ENCODE measurements at regions not wholly inside any gene's neighbourhood (a gene's known extent, or its start where the extent isn't known, plus 50 kb on each side); places are given as distances from the start of the nearest gene placed in this dataset.

DNA sequence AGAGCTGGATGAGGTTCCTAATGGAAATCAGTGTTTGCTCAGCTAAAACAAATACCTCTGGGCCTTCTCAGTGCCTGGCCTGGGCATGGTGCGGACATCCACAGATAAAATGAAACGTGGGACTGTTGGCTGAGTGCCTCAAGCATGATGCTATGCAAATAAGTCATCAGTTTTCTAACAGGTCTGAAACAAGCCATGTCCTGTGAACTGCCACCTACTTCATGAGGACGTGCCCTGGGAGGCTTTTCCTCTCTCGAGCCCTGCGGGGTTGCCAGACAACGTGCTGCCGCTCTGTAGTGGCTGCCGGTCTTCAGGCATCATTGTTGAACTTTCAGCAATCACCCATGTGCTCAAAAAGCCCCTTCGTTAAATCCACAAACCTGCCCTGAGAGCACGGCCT is 240.4 kb upstream of the IRX2 start:
- DNase-seq (ENCODE audit: low read depth in 2 of 2): no peak

DNA sequence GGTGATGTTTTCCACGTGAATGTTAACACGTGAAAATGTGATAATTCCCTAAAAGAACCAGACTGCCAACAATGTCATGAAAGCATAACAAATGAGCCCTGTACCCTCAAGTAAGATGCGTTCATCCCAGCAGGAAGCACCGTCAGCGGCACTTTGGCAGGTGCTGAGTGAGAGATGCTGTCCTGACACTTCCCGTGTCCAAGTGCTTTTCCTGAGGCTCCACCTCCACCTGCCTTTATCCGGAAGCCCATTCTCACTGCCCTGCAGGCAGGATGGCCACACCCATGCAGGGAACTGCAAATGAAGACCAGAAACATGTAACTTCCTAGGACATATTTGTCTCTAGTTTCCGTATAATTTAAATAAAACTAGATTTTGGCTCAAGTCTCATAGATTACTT is 238.0 kb upstream of the IRX2 start:
- no peak for DNase-seq (ENCODE audit: low read depth in 2 of 2)

DNA sequence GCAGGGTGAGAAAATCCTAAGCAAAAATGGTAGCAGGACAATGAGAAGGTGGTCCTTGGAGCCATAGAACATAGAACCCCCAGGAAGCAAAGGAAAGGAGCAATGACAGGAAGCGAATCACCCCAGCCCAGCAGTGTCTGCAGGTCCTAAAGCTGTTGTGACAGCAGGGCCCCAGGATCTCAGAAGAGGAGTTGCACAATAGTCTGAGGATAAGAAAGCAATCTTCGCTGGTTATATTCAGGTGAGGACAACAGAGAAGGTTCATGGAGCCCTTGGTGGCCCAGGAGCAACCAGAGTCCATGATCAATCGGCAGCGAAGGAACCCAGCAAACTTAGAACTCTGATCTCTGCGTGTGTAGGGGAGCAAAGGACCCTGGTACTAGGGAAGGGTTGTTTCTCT is 234.8 kb upstream of the IRX2 start:
- no peak for DNase-seq (ENCODE audit: low read depth in 2 of 2)

DNA sequence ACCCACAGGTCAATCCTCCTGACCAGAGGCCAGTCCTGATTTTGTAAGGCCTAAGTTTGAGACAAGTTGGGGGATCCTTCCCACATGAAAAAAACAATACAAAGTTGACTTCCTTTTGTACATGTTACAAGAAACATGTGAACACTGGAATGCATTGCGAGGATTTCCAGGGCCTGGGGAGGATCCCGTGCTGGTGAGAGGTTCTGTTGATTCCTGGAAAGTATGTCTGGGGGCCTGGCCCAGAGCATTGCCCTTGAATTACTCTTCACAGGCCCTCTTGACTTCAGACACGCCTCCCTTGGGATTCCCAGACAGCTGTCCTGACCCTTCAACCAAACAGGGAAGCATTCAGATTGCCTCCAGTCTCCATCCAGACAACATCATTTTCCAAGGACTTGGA is 234.2 kb upstream of the IRX2 start:
- no peak for DNase-seq (ENCODE audit: low read depth in 2 of 2)

DNA sequence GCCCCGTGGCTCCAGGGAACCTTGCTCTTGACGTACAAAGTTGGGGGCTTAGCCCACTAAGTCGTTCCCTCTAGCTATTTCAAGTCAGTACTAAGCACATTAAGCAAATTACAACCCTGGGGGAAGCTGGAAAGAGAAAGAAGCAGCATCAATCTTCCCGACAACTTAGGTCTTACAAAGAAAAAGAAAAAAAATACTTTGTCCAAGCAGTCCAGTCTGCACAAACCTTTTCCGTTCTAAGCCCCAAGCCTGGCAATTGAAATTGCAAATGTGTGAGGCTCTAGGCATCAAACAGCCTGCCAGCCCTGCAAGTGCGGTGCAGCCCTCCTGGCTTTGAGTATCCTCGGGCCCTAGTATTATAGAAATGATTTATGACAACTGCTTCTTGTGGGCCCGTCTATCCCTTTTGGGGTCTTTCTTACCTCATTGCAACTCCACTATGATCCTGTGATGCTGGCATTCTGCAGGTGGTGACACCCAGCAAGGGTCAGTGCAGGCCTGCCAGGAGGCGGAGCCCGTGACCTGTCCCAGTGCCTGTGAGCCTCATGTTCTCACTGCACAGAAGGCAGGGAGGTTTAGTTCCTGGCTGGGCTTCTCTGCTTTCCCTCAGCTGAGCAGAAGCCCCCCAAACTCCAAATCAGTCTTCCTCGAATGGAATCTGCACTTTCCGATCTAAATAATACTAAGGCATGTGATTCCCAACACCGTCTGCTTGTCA is 232.3 kb upstream of the IRX2 start:
- no peak for DNase-seq (ENCODE audit: low read depth in 2 of 2)

DNA sequence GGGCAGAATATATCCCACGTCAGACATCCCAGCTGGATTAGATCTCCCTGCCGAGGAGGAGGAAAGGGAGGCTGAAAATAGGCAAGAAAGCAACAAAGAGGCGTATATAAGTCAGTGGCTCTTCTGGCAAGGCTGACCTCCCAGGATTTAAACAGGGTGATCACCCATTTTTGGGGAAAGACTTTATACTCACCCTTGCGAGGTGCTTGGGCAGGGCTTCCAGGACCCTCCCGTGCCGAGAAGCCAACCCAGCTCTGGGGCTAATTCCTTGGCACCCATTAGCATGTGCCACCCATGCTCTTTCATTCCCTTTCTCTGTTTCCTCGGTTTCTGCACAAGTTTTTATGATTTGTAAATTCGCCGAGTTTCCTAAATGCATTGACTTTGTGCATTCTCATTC is 230.2 kb upstream of the IRX2 start:
- DNase-seq (ENCODE audit: low read depth in 2 of 2): no peak

DNA sequence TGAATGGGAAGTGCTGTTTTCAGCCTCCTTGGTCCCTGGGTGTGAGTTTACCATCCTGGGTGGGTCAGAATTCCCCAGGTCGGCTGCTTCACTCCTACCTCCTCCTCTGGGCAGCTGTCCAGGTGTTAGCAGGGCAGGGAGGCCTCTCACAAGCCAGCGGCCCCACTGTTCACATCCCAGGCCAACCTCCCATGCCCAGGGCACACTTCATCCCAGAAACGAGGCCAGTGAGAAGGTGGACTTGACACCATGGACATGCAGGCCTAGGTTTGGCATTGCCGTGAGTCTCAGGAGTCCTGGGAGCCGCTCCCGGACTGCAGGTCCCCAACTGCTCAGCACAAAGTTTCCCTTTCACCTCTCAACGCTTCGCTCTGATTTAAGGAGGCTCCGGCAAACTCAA is 229.6 kb upstream of the IRX2 start:
- DNase-seq (ENCODE audit: low read depth in 2 of 2): no peak

DNA sequence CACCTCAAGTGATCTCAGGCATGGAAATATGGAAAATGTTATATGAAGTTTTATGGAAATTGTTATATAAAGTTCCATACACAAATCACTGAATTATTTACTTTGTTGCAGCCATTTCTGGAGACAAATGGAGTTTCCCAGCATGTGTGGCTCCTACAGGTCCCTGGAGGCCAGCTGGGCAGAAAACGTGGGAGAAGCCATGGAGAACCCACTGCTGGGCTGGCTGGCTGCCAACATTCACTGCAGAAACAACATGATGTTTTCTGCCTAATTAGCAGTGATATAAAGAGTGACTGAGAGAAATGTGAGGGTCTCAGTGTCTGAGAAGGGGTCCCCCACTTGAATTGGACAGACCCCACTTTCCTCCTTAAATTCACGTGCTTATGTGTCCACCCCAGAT is 208.8 kb upstream of the IRX2 start:
- no peak for DNase-seq (ENCODE audit: low read depth in 2 of 2)

DNA sequence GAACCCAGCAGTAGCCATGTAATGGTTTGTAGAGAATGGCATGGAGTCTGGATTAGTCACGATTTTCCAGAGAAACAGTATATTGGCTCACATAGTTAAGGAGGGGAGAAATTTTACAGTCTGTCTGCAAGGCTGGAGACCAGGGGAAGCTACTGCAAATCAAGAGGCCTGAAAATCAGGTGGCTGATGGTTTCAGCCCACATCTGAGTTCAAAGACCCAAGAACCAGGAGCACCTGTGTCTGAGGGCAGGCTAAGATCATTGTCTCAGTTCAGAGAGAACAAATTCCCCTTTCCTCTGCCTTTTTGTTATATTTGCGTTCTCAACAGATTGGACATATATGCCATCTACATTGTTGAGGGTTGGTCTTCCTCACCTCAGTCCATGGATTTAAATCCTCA is 207.5 kb upstream of the IRX2 start:
- no peak for DNase-seq (ENCODE audit: low read depth in 2 of 2)

DNA sequence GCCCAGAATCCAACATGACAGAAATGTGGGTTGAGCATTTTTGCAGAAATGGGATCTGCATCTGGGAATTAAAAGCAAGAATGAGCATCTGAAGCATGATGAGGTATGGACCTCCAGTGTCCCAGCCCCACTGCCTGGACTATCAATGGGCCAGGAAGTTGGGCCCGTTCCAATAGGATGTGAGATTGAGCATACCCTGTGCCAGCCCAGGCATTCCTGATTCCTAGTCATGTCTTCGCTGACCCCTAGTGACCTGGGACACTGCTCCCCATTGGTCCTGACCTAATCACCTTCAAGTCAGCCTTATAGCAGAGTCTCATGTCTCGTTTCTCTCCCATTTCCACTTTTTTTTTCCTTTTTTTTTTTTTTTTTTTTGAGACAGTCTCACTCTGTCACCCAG is 197.4 kb upstream of the IRX2 start:
- no peak for DNase-seq (ENCODE audit: low read depth in 2 of 2)

DNA sequence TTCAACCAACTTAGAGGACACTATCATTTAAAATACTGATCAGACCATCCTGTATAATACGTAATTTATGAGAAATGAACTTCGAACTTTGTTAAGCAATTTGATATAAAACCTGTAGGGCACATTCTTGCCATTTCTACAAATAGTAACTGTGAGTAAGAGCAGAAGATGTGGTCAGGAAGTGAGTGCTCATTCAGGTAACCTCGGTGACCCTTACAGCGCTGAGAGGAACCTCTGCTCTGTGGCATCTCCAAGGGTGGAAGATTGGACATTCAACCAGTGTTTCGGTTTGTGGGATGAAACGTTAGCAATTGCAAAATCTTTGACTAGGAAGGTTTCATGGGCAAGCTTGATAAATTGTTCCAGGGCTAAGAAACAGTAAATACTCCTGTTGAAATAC is 194.8 kb upstream of the IRX2 start:
- DNase-seq (ENCODE audit: low read depth in 2 of 2): no peak

DNA sequence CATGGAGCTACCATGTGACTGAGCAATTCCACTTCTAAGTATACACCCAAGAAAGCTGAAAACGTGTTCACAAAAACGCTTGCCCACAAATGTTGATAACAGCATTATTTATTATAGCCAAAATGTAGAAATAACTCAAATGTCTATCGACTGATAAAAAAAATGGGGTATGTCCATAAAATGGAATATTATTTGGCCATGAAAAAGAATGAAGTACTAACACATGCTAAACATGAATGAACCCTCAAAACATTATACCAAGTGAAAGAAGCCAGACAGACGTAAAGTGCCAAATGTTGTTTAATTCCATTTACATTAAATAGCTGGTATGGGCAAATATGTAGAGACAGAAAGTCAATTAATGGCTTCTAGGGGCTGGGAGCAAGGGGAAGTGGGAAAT is 184.9 kb upstream of the IRX2 start:
- no peak for DNase-seq (ENCODE audit: low read depth in 2 of 2)

DNA sequence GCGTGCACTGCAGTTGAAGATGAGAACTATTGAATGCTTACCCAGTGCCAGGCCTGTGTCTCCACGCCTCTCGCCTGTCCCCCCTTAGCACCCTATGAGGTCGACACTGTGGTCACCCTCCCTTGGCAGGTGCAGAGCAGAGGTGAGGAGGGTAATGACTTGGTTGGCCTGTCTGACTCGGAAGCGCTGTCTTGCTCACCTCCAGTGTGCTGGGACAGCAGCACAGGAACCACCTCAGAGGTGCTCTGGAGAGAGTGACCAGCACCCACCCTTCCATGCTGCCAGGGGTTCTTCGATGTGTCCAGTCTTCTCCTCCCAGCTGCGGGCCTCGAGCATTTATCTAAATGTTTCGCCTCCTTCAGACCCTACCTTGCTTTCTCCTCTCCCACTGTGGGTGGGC is 178.3 kb upstream of the IRX2 start:
- DNase-seq (ENCODE audit: low read depth in 2 of 2): no peak

DNA sequence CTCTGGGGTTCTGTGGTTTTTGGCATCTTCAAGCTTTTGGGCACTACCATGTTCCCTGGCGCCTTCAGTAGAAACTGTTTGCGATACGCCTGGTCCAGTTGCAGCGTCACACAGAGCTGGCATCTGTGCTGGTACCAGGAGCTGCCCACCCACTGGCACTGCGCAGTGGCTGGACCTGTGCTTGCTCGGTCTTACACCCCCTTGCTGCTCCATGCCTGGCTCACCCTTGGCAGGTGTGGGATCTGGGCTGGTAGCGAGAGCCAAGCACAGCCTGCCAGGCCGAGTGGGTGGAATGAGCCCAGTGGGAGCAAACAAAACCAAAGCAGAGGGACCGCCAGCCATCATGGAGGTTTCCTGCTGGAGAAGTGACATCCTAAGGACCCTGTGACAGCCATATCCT is 170.2 kb upstream of the IRX2 start:
- DNase-seq (ENCODE audit: low read depth in 2 of 2): no peak

DNA sequence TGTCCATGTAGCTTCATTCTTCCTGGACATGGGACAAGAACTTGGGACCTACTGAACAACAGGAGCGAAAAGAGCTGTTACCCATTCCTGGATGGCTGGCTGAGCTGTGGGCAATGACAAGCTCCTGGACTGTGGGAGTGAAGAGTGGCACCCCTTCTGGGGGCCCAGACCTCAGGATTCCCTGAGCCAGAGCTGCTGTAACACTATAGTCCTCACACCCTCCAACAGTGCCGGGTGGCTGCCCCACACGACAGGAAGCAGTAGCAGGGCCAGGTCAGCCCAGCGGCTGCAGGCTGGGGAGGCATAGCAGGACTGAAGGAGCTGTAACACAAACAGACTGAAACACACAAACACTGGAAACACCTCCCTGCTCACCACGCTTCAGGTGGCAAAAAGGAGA is 169.7 kb upstream of the IRX2 start:
- no peak for DNase-seq (ENCODE audit: low read depth in 2 of 2)

DNA sequence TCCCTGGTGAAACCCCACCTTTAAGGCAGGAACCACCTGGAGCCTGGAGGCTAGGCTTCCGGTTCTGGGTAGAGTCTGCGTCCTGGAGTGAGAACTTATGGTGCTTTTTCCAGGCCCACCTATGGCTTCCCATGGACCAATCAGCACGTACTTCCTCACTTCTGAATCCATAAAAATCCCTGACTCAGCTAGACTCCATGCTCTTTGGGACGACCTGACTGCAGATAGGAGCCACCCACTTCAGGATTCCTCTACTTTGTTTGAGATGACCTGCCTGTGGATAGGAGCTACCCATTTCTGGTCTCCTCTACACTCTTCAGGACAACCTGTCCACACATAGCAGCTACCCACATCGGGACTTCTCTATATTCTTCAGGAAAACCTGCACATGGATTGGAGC is 168.8 kb upstream of the IRX2 start:
- DNase-seq (ENCODE audit: low read depth in 2 of 2): no peak

DNA sequence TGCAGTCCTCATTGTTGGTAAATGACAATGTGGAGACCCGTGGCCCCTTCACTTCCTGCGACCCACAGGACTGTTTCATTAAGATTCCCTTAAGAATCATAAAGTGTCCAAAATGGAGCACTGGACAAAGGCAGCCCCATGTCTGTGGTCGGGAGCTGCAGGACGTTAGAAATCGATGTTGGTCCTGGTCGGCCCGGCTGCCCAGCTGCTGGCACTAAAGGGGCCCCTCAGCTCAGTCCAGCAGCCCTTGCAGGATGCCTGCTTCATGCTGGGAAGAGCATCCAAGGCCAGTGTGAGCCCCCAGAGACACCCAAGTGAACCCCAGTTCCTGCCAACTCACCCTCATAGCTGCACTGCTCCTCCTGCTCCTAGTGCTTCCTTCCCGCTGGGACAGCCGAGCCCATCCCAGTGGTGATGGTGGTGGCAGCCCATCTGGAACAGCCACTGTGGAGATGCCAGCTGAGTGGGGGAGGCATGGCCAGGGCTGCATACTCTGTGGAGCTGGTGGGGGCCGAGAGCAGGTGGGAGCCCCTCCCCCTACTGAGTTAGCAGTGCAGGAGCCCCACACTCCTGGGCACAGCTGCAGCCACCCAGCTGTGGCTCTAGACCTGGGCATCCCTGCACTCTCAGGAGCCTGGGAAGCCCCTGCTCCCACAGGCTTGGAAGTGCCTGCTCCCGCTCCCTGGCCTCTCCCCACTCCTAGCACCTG is 168.0 kb upstream of the IRX2 start:
- no peak for DNase-seq (ENCODE audit: low read depth in 2 of 2)

DNA sequence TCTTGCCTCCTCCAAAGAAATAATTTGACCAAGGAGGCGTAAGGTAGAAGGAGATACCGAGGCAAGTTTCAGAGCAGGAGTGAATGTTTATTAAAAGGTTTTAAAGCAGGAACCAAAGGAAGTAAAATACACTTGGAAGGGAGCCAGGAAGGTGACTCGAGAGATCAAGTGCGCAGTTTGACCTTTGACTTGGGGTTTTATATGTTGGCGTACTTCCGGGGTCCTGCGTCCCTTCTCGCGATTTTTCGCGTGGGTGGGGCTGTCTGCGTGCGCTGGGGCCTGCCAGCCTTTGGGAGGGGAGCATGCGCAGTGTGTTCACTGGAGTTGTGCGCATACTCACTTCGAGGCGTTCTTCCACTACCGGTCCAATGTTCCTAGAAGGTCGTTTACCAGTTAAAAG is 166.0 kb upstream of the IRX2 start:
- no peak for DNase-seq (ENCODE audit: low read depth in 2 of 2)

DNA sequence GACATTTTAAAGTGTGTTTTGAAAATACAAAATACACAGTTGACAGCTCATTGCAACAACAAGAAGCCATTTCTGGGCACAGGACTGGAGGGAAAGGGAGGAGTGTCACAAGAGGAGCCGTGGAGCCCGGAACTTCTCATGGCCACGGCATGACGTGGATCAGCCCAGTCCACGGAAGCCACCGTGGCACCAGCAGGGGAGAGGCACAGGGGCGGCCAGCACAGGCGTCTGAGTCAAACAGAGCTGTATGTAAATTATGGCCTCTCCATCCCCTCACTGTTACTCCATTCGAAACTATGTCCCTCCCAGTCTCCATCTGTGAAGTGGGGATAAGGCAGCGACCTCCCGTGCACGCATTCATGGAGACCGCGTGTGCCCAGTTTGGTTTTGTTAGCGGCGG is 165.6 kb upstream of the IRX2 start:
- no peak for DNase-seq (ENCODE audit: low read depth in 2 of 2)

DNA sequence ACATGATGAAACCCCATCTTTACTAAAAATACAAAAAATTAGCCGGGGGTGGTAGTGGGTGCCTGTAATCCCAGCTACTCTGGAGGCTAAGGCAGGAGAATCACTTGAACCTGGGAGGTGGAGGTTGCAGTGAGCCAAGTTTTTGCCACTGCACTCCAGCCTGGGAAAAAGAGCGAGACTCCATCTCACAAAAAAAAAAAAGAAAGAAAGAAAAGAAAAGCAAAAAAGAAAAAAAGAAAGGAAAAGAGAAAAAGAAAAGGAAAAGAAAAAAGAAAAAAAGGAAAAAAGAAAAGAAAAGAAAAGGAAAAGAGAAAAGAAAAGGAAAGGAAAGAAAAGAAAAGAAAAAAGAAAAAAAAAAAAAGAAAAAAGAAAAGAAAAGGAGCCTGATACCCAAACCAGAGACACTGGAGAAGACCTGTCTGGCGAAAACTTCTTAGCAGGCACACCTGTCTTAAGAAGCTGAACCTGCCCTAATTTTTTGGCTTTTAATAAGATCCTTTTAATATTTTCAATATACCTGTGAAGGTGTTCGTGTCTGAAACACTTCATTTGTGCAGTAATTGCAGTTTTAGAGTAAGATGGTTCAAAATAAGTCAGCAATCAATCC is 164.7 kb upstream of the IRX2 start:
- DNase-seq (ENCODE audit: low read depth in 2 of 2): no peak

DNA sequence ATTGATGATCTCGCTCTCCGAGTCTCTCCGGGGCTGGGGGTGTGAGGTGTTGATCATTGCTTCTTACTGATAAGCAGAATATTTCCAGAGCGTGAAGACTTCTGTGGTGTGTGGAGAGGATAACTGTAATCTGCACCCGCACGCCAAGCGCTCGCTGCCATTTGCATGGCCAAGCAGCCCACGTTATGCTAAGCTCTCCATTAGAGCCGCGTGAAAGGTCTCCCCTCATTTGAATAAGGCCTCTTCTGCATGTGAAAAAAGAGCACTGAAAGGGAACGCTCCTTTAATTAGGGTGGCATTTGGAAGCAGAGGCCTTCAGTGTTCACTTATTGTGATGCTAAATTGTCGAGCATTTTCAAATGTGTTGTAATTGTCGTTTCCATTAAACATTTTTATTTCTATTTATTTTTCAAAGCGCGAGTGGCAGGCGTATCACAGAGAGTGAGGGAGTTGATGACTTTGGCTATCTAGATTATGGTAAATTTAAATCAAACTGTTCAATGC is 163.6 kb upstream of the IRX2 start:
- no peak for DNase-seq (ENCODE audit: low read depth in 2 of 2)

DNA sequence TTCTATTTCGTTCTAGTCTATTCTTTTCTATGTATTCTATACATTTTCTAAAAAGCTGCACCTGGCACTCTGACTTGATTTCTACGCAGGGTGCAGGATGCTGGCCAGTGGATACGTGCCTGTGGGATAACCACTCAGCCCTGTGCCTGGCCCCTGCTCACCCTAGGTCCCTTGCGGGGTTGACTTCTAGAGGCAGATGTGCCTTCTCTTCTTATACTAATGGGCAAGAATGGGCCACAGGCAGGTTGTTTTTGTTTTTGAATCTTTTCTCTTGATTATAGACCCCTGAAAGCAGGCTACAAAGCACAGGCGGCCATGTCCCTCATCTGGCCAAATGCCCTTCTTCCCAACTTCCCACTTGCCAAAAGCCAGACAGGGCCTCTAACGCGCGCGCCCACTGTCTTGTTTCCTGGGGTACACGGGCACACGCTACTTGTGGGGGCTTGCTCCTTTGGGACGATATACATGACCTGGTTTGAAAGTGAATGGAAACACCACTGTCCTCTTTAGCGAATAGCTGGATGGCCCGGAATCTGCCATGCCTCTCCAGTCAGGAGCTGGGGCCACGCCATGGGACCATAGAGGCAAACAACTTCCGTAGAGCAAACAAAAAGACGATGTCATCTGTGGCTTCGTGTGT is 162.7 kb upstream of the IRX2 start:
- no peak for DNase-seq (ENCODE audit: low read depth in 2 of 2)

DNA sequence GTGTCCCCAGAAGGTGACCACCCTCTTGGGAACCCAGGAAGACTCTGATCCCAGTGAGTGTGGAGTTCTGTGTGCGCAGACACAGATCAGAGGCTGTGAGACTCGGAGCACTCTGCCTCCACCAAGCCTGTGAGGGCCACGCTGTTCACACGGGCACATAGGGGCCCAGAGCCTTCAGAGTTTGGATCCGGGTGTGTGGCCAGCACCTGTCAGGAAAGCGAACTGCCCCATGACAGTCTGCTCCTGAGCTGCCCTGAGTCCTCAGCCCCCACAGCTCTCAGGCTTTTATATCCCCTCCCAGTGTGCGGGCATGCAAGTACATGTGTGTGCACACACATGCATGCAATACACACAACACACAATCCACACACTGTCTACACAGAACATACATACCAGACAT is 161.8 kb upstream of the IRX2 start:
- DNase-seq (ENCODE audit: low read depth in 2 of 2): no peak

All from stimulated activated CD8-positive, alpha-beta memory T cell treated with anti-CD3 and anti-CD28 coated beads, Interleukin-15, amount 100 ng/mL, for 48 hours (primary cell).